K562 (cell line): ENCODE measurements at regions not wholly inside any gene's neighbourhood (a gene's known extent, or its start where the extent isn't known, plus 50 kb on each side); places are given as distances from the start of the nearest gene placed in this dataset.
"Not testable (repeated sequence)": the region's sequence is repeated elsewhere in the genome, so short reads cannot be mapped to it uniquely, and the experiment has no call there.

Experiments
- ATAC-seq: fragments of 200-7000 bp; cut with Tn5 transposase; 3 replicates; pipeline ENCODE4 v1.9.1; 2020; ENCODE audit warnings: moderate library complexity
- BruUV-seq: library from RNA; stranded (reverse); fragments of 400-500 nt; replicated peaks from 2 replicates; lab custom pipeline; 2021; lab: Mats Ljungman, UMichigan
- CTCF ChIA-PET: fragments of 300-600 bp; formaldehyde crosslinking; extraction: SDS; loops from one replicate; lab custom pipeline; 2021; ENCODE audit warnings: low intra/inter-chr PET ratio; lab: Yijun Ruan, JAX
- POLR2A ChIA-PET: fragments of 300-600, 350-650 bp; sonication (Branson Sonifier 250); formaldehyde crosslinking; extraction: SDS; loops from one replicate; lab custom pipeline; 2021; ENCODE audit warnings: antibody characterized with exemption, inconsistent platforms; lab: Yijun Ruan, JAX
- DNase-seq, 4 experiments: peaks; one replicate each; pipeline versions ENCODE4 v3.0.0 to v3.0.0-alpha.2; 2011 to 2018; ENCODE audit warnings: low spot score in 3 of 4, mixed read lengths in 3 of 4; ENCODE audit errors: extremely low read depth in 1 of 4
- FAIRE-seq: peaks from 2 replicates; lab custom pipeline; 2011; peaks lifted over from hg19 to GRCh38; lab: Jason Lieb, UNC
- H2AFZ ChIP-seq: 2 replicates; pipeline ENCODE4 v1.6.0; 2011; ENCODE audit warnings: low read depth, low read length, control low read depth, inconsistent platforms
- H3K27ac ChIP-seq: fragments of 200-600 bp; 3 replicates; pipeline ENCODE4 v1.8.0; 2011; ENCODE audit warnings: low read depth, mild to moderate bottlenecking, control low read depth, inconsistent platforms, low read length, moderate library complexity, mixed read lengths; ENCODE audit errors: extremely low read depth
- H3K27me3 ChIP-seq, 2 experiments: fragments of 300-600 bp in 1 of 2; 2 replicates in 1 of 2; 3 replicates in 1 of 2; pipeline versions ENCODE4 v1.6.0 to v1.8.0; 2011; ENCODE audit warnings: inconsistent platforms in 2 of 2, low read length in 2 of 2, mild to moderate bottlenecking in 1 of 2, mixed read lengths in 1 of 2, moderate library complexity in 1 of 2; ENCODE audit not compliant: control insufficient read depth in 2 of 2, insufficient read depth in 2 of 2
- H3K36me3 ChIP-seq: fragments of 300-600 bp; 3 replicates; pipeline ENCODE4 v1.8.0; 2011; ENCODE audit warnings: mild to moderate bottlenecking, low read length, inconsistent platforms; ENCODE audit not compliant: control insufficient read depth, insufficient read depth
- H3K4me1 ChIP-seq, 2 experiments: fragments of 200-600 bp in 1 of 2; replicated peaks in 1 of 2; 2 replicates in 1 of 2; 3 replicates in 1 of 2; pipeline versions ENCODE4 v1.5.1 to v1.8.0; 2011; ENCODE audit warnings: inconsistent platforms in 2 of 2, low read length in 2 of 2, mild to moderate bottlenecking in 1 of 2, mixed read lengths in 1 of 2, moderate library complexity in 1 of 2; ENCODE audit not compliant: control insufficient read depth in 2 of 2, insufficient read depth in 2 of 2
- H3K4me2 ChIP-seq: 2 replicates; pipeline ENCODE4 v1.6.1; 2011; ENCODE audit warnings: low read length, control low read depth, inconsistent platforms, mixed read lengths; ENCODE audit not compliant: insufficient read depth
- H3K4me3 ChIP-seq: fragments of 200-600 bp; sonication (generic), shearing (Covaris generic); 2 replicates; pipeline ENCODE4 v1.5.1; 2016; ENCODE audit warnings: control low read depth, inconsistent platforms
- H3K79me2 ChIP-seq: fragments of 200-600 bp; 3 replicates; pipeline ENCODE4 v1.8.0; 2011; ENCODE audit warnings: low read length, inconsistent platforms; ENCODE audit not compliant: control insufficient read depth, insufficient read depth
- H3K9ac ChIP-seq, 2 experiments: 2 replicates each; pipeline versions ENCODE4 v1.6.0 to v1.6.1; 2011; ENCODE audit warnings: low read depth in 2 of 2, low read length in 2 of 2, control low read depth in 1 of 2, inconsistent platforms in 1 of 2, mild to moderate bottlenecking in 1 of 2, mixed read lengths in 1 of 2; ENCODE audit not compliant: insufficient read depth in 1 of 2
- H3K9me1 ChIP-seq: one replicate; pipeline ENCODE4 v1.6.0; 2011; ENCODE audit warnings: inconsistent platforms, mild to moderate bottlenecking, low read length, moderate library complexity; ENCODE audit not compliant: control insufficient read depth, insufficient read depth
- H3K9me3 ChIP-seq: replicated peaks from 2 replicates; pipeline ENCODE4 v1.5.1; 2011; ENCODE audit warnings: low read depth, low read length, inconsistent platforms; ENCODE audit not compliant: control insufficient read depth, insufficient read depth
- H4K20me1 ChIP-seq: replicated peaks from 2 replicates; pipeline ENCODE4 v1.6.1; 2011; ENCODE audit warnings: low read length, inconsistent platforms, mixed read lengths; ENCODE audit not compliant: control insufficient read depth, insufficient read depth
- WGBS: fragments of 100-300 bp; shearing (Covaris generic); methylation state at CpG from one replicate; pipeline ENCODE4 v1.1.6; 2016; ENCODE audit warnings: low coverage, mixed read lengths; ENCODE audit not compliant: insufficient coverage; ENCODE audit errors: missing lambda C conversion rate; 5-methylcytosine and 5-hydroxymethylcytosine counted together
- in situ Hi-C: fragments of 300-500 bp; cut with MboI; formaldehyde crosslinking; loops from 4 replicates; pipeline ENCODE4 v1.15.0; 2018; ENCODE audit warnings: inconsistent platforms, mixed read lengths
- intact Hi-C: fragments of 100-400 bp; cut with micrococcal nuclease; formaldehyde crosslinking; loops from 2 replicates; pipeline ENCODE4 v1.14.2; 2022

DNA sequence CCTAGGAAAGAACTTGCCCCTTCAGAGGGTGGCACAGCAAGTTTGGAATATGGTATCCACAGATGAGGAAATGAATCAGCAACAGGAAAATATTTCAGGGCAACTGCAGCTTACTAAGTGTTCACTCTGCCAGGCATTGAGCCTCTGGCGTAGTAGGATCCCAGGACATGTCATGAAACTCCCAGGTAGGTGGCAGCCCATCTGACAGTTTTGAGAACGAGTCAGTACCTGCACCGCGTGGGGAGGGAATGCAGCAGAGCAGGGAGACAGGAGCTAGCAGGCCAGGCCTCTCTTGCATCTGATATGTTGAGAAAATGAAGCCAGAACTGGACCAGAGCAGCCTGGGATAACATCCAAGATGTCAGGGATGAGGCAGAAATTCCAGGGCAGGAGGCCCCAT, 208.6 kb downstream of the BCL2L11 start:
- H3K4me1 ChIP-seq, H3K79me2 ChIP-seq, H3K36me3 ChIP-seq, DNase-seq, H3K27me3 ChIP-seq, ATAC-seq, H3K9me1 ChIP-seq, FAIRE-seq, H3K4me3 ChIP-seq, H3K9ac ChIP-seq, H4K20me1 ChIP-seq, BruUV-seq, in situ Hi-C loops, H3K4me2 ChIP-seq, intact Hi-C loops, H3K27ac ChIP-seq, POLR2A ChIA-PET, H2AFZ ChIP-seq, CTCF ChIA-PET, H3K9me3 ChIP-seq: not testable (repeated sequence)
- WGBS = no CpG with 5 or more reads among the region's 4 CpGs

DNA sequence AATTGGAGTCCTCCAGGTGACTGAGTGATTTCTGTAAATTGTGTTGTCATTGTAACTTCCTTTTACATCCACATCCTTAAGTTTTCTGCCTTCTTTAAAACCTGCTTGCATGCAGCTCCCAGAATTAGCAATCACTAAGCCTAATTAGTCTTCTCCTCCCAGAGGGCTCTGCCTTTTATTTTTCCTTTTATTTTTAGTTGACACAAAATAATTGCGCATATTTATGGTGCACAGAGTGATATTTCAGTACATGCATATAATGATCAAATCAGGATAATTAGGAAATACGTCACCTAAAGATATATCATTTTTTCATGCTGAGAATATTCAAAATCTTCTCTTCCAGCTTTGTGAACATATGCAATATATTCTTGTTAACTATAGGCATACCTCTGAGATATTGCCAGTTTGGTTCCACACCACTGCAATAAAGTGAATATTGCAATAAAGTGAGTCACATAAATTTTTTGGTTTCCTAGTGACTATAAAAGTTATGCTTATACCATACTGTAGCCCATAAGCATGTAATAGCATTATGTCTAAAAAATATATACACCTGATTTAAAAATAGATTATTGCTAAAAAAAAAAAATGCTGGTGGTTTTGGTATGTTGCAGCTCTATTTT, 210.5 kb downstream of the BCL2L11 start:
- ATAC-seq, H3K4me3 ChIP-seq, CTCF ChIA-PET, H3K27ac ChIP-seq, BruUV-seq, intact Hi-C loops, H3K27me3 ChIP-seq, H3K4me1 ChIP-seq, FAIRE-seq, POLR2A ChIA-PET, H3K79me2 ChIP-seq, H3K9me3 ChIP-seq, in situ Hi-C loops, H3K9ac ChIP-seq, H2AFZ ChIP-seq, DNase-seq, H3K4me2 ChIP-seq, H3K9me1 ChIP-seq, H3K36me3 ChIP-seq, H4K20me1 ChIP-seq: not testable (repeated sequence)
- 83% methylated on average over 1 of the region's 2 CpGs for WGBS

DNA sequence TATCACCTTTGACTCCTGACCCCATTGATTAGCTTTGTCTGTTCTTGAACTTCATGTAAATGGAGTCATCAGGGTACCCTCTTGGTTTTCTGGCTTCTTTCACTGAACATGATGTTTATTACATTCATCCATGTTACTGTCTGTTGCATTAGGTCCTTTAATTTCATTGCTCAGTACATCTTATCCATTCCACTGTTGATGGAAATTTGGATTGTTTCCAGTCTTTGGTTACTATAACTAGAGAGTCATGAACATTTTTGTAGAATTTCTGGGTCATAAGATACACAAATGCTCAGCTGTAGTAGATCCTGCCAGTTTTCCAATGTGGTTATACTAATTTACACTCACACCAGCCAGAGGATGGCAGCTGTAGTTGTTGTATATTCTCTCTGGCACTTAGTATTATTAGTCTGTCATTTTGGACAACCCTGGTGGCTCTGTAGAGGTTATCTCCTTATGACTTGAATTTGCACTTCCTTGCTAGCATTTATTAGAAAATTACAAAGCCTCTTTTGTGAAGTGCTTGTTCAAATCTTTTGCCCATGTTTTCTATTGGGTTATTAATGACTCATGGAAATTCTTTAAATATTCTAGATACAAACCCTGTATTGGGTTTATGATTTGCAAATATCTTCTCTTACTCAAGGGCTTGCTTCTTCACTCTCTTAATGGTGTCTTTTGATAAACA, 214.7 kb downstream of the BCL2L11 start:
- DNase-seq, H3K4me2 ChIP-seq, H3K9me3 ChIP-seq, BruUV-seq, intact Hi-C loops, H3K27ac ChIP-seq, H3K9me1 ChIP-seq, H3K4me1 ChIP-seq, H4K20me1 ChIP-seq, H3K27me3 ChIP-seq, H3K9ac ChIP-seq, FAIRE-seq, ATAC-seq, POLR2A ChIA-PET, H3K36me3 ChIP-seq, H3K4me3 ChIP-seq, H3K79me2 ChIP-seq, CTCF ChIA-PET, in situ Hi-C loops, H2AFZ ChIP-seq: not testable (repeated sequence)

DNA sequence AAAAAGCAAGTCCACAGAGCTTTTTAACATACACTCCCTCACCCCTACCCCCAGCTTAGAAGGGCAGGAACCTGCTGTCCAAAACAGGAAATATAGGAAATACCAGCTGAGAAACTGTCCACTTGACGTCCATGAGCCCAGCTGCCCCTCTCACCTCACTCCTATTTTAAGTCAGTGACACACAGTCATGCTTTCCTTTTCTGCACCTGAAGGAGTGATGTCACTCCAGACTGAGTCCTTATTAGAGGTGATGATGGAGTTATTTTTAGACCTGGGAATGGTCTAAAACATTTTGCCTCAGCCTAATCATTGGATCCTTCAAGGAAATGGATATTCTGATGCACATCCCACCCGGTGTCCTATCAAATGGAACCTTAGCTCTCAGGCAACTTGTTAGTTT, 217.8 kb downstream of the BCL2L11 start:
- WGBS = no CpG with 5 or more reads among the region's 2 CpGs
- H3K27ac ChIP-seq, H3K4me3 ChIP-seq, H3K9me1 ChIP-seq, FAIRE-seq, H2AFZ ChIP-seq, H3K9ac ChIP-seq, CTCF ChIA-PET, DNase-seq, H3K9me3 ChIP-seq, BruUV-seq, ATAC-seq, H3K4me1 ChIP-seq, POLR2A ChIA-PET, H3K4me2 ChIP-seq, in situ Hi-C loops, H3K27me3 ChIP-seq, H3K36me3 ChIP-seq, intact Hi-C loops, H4K20me1 ChIP-seq, H3K79me2 ChIP-seq: not testable (repeated sequence)
